ENCODE measurements at regions not wholly inside any gene's neighbourhood (a gene's known extent, or its start where the extent isn't known, plus 50 kb on each side); places are given as distances from the start of the nearest gene placed in this dataset.
"Not testable (repeated sequence)": the region's sequence is repeated elsewhere in the genome, so short reads cannot be mapped to it uniquely, and the experiment has no call there.

- not testable (repeated sequence) for DNase-seq
Observed at GRCh38 chr6:85707515-85708145, 64.9 kb upstream of the SYNCRIP start.

DNA sequence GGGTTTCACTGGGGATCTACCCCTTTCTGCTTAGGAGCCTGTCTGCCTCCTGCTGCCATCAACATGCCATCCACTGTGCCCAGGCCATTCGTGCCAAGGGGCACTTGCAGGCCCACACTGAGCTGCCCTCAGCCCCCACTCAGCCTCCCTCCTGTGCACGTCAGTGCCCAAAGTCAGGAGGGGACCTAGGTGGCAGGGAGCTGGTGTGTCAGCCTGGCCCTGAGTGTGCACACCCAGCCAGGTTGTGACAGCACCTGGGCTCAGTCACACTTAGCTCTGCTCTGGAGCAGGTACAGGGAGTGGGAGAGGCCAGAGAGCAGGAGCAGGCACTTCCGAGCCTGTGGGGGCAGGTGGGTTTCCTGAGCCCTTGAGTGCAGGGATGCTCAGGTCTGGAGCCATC is 63.6 kb upstream of the SYNCRIP start:
- no peak for DNase-seq

GRCh38 chr6:85705220-85705619 is 62.5 kb upstream of the SYNCRIP start:
- DNase-seq = no peak

DNA sequence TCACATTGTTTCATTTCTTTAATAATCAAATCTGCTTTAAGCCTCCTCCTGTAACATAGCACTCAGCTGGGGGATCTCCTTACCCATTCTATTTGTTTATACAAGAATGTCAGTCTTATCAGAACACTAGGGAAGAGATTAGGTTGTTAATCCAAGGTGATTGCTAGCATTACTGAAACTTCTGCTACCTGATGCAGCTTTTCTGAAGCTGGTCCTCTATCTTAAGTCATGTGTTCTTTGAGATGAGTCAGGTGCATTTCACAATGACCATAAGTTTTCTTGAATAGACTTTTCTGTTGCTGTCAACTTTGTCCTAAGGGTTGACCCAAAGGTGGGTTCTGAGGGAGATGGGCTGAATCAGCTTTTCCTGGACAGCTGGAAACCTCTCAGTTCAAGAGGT is 60.7 kb upstream of the SYNCRIP start:
- DNase-seq = no peak

All from dermis blood vessel endothelial cell (primary cell).